Fibroblast of the aortic adventitia (primary cell): ENCODE measurements at regions not wholly inside any gene's neighbourhood (a gene's known extent, or its start where the extent isn't known, plus 50 kb on each side); places are given as distances from the start of the nearest gene placed in this dataset.

Experiments used
- DNase-seq: peaks from one replicate; pipeline ENCODE4 v3.0.0-alpha.2; 2010; ENCODE audit warnings: low read depth
- H3K4me3 ChIP-seq: 2 replicates; pipeline ENCODE4 v1.5.1; 2011; ENCODE audit warnings: low read depth, mild to moderate bottlenecking, control low read depth, low read length, moderate library complexity
- TF ChIP-seq, protein P1 (sequence below): IDR thresholded peaks from 2 replicates; pipeline ENCODE4 v1.5.1; 2011; ENCODE audit warnings: mild to moderate bottlenecking, low read length, control low read depth, inconsistent platforms; ENCODE audit not compliant: insufficient read depth

DNA sequence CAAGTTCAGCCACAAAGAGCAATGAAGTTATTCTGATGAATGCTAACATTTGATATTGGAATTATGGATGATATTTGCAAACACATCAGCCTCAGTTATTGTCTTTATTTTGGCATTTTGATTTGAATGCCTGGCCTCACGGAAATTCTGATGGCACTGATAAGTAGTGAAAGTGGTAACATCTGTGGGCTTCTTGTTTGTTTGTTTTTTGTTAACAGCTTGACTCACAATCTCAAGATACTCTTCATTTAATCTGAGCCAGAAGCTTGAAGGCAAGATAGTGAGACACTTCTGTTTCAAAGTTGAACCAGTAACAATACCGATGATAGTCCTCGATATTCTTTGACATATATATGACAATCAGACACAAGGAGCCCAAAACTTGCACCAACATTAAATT lies 182.9 kb upstream of the NFIA start:
- no peak overlapping the region for H3K4me3 ChIP-seq
- TF ChIP-seq, protein P1, sequence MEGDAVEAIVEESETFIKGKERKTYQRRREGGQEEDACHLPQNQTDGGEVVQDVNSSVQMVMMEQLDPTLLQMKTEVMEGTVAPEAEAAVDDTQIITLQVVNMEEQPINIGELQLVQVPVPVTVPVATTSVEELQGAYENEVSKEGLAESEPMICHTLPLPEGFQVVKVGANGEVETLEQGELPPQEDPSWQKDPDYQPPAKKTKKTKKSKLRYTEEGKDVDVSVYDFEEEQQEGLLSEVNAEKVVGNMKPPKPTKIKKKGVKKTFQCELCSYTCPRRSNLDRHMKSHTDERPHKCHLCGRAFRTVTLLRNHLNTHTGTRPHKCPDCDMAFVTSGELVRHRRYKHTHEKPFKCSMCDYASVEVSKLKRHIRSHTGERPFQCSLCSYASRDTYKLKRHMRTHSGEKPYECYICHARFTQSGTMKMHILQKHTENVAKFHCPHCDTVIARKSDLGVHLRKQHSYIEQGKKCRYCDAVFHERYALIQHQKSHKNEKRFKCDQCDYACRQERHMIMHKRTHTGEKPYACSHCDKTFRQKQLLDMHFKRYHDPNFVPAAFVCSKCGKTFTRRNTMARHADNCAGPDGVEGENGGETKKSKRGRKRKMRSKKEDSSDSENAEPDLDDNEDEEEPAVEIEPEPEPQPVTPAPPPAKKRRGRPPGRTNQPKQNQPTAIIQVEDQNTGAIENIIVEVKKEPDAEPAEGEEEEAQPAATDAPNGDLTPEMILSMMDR: no peak
- no peak for DNase-seq

DNA sequence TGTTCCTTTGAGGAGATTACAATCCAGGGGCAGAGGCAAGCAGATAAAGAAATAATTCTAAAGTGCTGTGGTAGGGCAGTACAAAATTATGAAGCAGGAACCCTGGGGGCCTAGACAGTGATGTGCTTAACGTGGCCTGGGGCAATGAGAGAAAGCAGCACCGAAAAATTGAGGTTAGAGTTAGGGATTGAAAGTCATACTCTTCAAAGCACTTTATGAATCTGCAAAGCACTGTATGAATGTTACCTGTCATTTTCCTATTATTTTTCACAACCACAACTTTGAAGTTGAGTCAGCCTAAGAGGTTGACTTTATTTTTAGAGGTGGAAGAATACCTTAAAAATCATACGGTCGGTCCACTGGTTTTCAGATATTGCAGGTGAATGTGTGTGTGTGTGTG lies 183.4 kb upstream of the NFIA start:
- TF ChIP-seq, protein P1: no peak

DNA sequence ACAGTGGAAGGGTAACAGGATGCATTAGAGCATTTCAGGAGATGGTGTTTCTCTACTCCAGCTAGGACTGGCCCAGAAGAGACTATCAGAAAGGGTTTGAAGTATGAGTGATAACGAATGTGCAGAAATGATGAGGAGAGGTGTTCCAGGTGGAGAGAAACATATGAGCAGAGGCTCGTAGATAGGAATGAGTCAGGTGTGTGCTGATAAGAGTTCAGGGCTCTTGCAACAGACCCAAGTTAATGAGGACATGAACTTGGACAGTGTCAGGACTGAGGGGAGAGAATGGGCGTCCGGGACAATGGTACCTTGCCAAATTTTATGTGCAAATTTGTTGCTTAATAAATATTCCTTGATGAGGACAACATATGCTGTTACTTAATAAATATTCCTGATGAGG lies 183.9 kb upstream of the NFIA start:
- TF ChIP-seq, protein P1: no peak
- no peak overlapping the region for H3K4me3 ChIP-seq
- no peak for DNase-seq

More for the DNA sequence above, 183.4 kb upstream of the NFIA start:
- no peak overlapping the region for H3K4me3 ChIP-seq
- no peak for DNase-seq

DNA sequence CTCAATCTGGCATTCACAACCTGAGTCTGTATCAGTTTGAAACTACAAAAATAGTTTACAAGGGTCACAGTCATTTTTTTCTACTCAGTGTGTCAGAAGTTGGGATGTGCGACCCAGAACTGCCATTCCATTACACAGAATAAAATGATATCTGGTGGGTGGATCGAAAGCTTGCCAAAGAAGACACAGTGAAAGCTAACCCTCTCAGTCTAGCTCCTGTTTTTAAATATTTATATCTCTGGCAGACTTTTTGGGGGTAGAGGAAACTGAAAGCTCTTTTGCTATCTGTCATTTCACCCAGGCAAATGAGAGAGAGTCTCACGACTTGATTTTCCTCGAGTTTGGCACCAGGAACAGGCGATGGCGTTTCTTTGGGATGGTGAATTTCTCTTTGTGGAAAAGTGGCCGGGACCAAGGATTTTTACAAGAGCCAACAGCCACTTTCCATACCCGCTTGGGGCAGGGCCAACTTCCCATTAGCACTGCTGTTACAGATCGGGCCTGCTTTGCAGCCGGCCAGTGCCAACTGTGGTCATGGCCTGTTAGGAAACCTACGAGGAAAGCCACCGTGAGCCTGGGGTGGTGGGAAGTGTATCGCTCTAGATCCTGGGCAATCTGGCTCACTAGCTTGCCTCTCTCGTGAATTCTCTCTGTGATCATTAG lies 185.5 kb upstream of the NFIA start:
- no peak overlapping the region for H3K4me3 ChIP-seq
- DNase-seq: no peak
- TF ChIP-seq, protein P1: no peak

DNA sequence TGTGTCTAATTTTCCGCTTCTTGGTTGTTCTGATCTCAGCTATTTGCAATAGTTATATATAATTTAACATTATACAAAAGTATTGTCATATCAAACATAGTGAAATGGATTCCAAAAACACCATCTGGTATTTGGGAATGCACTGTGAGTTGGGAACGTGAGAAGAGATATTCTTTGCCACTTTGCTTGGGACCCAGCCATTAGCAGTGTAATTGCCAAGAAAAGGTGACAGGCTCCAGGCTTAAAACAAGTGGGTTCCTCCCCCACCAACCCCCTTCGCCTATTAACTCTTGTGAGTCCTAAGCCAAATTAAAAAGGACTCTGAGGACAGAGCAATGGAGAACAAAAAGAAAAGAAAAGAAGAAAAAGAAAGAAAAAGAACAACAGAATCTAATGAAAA lies 186.7 kb upstream of the NFIA start:
- no peak overlapping the region for H3K4me3 ChIP-seq
- TF ChIP-seq, protein P1: no peak
- no peak for DNase-seq

DNA sequence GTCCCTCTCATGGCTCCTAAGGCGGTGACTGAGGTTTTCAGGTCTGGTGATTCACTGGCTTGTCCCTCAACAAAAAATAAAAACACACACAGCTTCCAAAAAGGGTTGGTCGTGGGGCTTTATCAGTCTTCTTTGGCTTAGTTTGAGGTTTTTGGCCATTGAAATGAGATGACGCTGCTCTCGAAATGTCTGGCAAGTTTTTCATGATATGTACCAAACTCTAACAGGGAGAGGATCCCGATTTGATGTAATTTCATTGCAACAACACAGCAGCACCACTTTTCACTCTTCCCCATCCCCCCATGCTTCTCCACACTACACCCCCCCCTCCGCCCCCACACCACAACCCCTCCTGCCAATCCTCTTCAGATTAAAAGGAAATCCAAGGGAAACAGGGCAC lies 187.1 kb upstream of the NFIA start:
- peak; percentile 76 for DNase-seq
- H3K4me3 ChIP-seq: no peak overlapping the region
- TF ChIP-seq, protein P1: no peak

DNA sequence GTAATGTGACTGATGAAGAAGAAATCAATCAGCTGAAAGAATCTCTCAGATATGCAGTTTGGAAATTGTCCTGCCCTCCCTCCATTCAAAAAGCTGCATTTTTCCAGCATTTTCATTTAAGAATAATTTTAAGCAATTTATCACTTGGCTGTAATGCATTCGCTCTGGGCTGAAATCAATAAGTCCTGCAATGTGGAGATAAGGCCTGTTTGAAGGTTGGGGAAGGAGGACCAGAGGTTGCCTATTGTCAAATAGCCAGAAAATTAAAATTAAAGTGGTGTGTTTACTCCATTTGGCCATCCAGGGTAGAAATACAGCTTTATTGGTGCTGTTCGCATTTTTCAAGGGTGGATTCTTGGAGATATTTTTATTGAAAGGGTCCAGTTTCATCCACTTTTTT lies 187.6 kb upstream of the NFIA start:
- no peak overlapping the region for H3K4me3 ChIP-seq
- TF ChIP-seq, protein P1: no peak
- no peak for DNase-seq
